Adrenal gland (tissue), 5 donors: ENCODE measurements at regions not wholly inside any gene's neighbourhood (a gene's known extent, or its start where the extent isn't known, plus 50 kb on each side); places are given as distances from the start of the nearest gene placed in this dataset.

Source experiments
- CTCF ChIP-seq, 6 experiments: fragments of 450-650 bp in 4 of 6; fragments of 200-600 bp in 2 of 6; sonication (generic) in 1 of 6; IDR thresholded peaks; 1 replicate in 5 of 6; 2 replicates in 1 of 6; pipeline versions ENCODE4 v1.5.1 to v1.8.0; 2016 to 2021; ENCODE audit warnings: antibody characterized with exemption in 6 of 6, mild to moderate bottlenecking in 2 of 6, moderate library complexity in 1 of 6
- POLR2A ChIP-seq, 2 donors: fragments of 450-650 bp; IDR thresholded peaks; one replicate each; pipeline ENCODE4 v1.6.1; 2017; ENCODE audit warnings: antibody characterized with exemption in 2 of 2, mild to moderate bottlenecking in 2 of 2, moderate library complexity in 1 of 2
- donor health status: DM: no; HTN: no; CAD: no.

- TF ChIP-seq CTCF (IDR thresholded peaks at IDR 0.05): no peak
- no peak for TF ChIP-seq POLR2A (IDR thresholded peaks at IDR 0.05)
Measured at GRCh38 chr14:34350903-34351302, 111.1 kb downstream of the SPTSSA start.
